COLO668 (cell line): ENCODE measurements at regions not wholly inside any gene's neighbourhood (a gene's known extent, or its start where the extent isn't known, plus 50 kb on each side); places are given as distances from the start of the nearest gene placed in this dataset.

Source experiments
- DNase-seq: peaks from one replicate; lab custom pipeline; 2025; ENCODE audit not compliant: unreplicated experiment; lab: John Stamatoyannopoulos, UW

GRCh38 chr3:151935446-151935845, 62.0 kb downstream of the SUCNR1 start:
- no peak for DNase-seq

GRCh38 chr3:151940481-151940880, 67.0 kb downstream of the SUCNR1 start:
- DNase-seq: no peak

GRCh38 chr3:151943539-151943938, 70.1 kb downstream of the SUCNR1 start:
- DNase-seq: no peak

GRCh38 chr3:151944356-151944755, 70.9 kb downstream of the SUCNR1 start:
- DNase-seq: no peak

GRCh38 chr3:151946606-151947005, 73.2 kb downstream of the SUCNR1 start:
- DNase-seq: no peak

- no peak for DNase-seq
Observed at GRCh38 chr3:151949706-151950105, 76.3 kb downstream of the SUCNR1 start.

- no peak for DNase-seq
Observed at GRCh38 chr3:151955356-151955755, 81.9 kb downstream of the SUCNR1 start.

GRCh38 chr3:151960961-151961580, 87.6 kb downstream of the SUCNR1 start:
- DNase-seq: no peak

GRCh38 chr3:151962352-151962751, 88.9 kb downstream of the SUCNR1 start:
- no peak for DNase-seq

GRCh38 chr3:151962912-151963311, 89.5 kb downstream of the SUCNR1 start:
- no peak for DNase-seq

GRCh38 chr3:151964743-151965142, 91.3 kb downstream of the SUCNR1 start:
- no peak for DNase-seq

- DNase-seq: no peak
Observed at GRCh38 chr3:151969026-151969642, 95.7 kb downstream of the SUCNR1 start.

- DNase-seq: peak; percentile 4
Observed at GRCh38 chr3:151971814-151972579, 98.6 kb downstream of the SUCNR1 start.

- DNase-seq: no peak
Observed at GRCh38 chr3:151974067-151974466, 100.6 kb downstream of the SUCNR1 start.

GRCh38 chr3:151976211-151977050, 103.0 kb downstream of the SUCNR1 start:
- no peak for DNase-seq

- no peak for DNase-seq
Observed at GRCh38 chr3:151979906-151980305, 106.5 kb downstream of the SUCNR1 start.

- no peak for DNase-seq
Observed at GRCh38 chr3:151983538-151983937, 110.1 kb downstream of the SUCNR1 start.

- DNase-seq: no peak
Observed at GRCh38 chr3:151985787-151986430, 112.5 kb downstream of the SUCNR1 start.

- no peak for DNase-seq
Observed at GRCh38 chr3:151987893-151988292, 114.5 kb downstream of the SUCNR1 start.

- DNase-seq: no peak
Observed at GRCh38 chr3:151989621-151990020, 116.2 kb downstream of the SUCNR1 start.
